ENCODE measurements at regions not wholly inside any gene's neighbourhood (a gene's known extent, or its start where the extent isn't known, plus 50 kb on each side); places are given as distances from the start of the nearest gene placed in this dataset.
"Not testable (repeated sequence)": the region's sequence is repeated elsewhere in the genome, so short reads cannot be mapped to it uniquely, and the experiment has no call there.

- not testable (repeated sequence) for DNase-seq (ENCODE audit: low read depth)
Measured at GRCh38 chr5:125092138-125092537, 345.7 kb upstream of the ZNF608 start.

DNA sequence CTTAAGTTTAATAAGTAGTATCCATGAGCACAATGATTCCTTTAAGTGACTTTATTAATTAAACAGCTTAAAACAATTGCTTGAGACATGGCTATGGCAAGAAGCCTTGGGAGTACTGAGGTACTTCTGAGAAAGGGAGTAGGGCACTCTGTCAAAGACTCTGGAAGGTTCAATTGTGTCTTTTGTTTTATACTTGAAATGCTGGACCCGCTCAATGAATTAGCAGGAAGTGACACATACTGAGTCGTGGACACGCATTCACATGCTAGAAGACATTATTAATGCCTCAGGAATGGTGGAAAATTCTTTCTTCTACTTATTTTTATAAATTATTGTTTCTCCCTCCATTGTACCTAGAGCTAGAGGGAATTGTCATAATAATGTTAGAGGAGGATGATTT is 347.3 kb upstream of the ZNF608 start:
- peak; percentile 50 for DNase-seq (ENCODE audit: low read depth)

GRCh38 chr5:125100342-125100741 is 353.9 kb upstream of the ZNF608 start:
- no peak for DNase-seq (ENCODE audit: low read depth)

DNA sequence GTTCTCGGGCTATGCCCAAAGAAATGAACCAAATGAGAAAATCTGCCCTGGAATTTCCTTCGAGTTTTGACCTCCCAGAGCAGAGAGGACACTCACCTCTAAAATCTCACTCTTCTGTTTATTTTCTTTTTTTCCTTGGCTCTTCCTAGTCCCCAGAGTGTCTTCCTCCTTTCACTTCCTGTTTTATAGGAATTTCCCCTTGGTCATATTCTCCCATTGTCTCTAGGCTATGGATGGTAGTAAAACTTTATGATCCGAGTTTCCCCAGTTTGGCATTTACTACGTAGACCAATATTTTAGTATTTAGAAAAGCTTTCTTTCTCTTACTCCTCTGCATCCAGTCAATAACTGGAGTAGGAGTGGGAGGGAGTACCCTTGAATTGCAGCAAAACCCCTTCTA is 354.5 kb upstream of the ZNF608 start:
- DNase-seq (ENCODE audit: low read depth): no peak

GRCh38 chr5:125103459-125103858 is 357.0 kb upstream of the ZNF608 start:
- no peak for DNase-seq (ENCODE audit: low read depth)

DNA sequence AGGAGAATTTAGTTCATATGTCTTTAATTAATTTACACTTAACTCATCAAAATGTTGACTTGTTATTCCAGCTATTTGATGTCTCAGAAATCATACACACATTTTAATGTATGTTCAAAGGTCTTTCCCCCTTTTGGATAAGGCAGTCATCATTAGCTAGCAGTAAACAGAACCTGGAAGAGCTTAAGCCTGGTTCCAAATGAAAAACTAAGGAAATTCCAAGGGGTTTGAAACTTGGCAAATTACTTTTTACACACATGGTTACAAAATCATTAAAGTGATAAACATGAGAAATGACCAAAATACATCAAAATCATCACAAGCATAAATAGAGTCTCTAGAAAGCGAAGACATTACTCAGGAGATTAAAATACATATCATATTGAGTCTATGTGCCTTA is 359.8 kb upstream of the ZNF608 start:
- DNase-seq (ENCODE audit: low read depth): no peak

GRCh38 chr5:125106881-125107280 is 360.4 kb upstream of the ZNF608 start:
- DNase-seq (ENCODE audit: low read depth): no peak

DNA sequence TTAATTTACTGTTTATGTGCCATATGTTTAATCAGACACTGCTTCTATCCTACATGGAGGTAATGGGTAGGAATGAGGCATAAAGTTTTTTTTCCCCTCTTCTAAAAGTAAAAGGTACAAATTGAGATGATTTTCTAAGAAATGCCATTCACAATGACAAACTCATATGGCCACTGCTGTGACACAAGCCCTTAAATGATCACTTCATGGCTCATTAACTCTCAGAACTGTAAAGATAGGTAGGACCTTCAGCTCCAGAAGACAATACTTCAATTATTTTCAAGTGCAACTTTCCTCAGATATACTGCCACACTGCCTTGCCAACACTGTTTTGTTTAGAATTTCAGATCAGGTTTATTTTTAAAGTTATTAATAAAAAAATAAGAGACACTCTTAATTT is 362.9 kb upstream of the ZNF608 start:
- no peak for DNase-seq (ENCODE audit: low read depth)

- DNase-seq (ENCODE audit: low read depth): no peak
Measured at GRCh38 chr5:125109816-125110215, 363.4 kb upstream of the ZNF608 start.

GRCh38 chr5:125112196-125112595 is 365.8 kb upstream of the ZNF608 start:
- DNase-seq (ENCODE audit: low read depth): no peak

DNA sequence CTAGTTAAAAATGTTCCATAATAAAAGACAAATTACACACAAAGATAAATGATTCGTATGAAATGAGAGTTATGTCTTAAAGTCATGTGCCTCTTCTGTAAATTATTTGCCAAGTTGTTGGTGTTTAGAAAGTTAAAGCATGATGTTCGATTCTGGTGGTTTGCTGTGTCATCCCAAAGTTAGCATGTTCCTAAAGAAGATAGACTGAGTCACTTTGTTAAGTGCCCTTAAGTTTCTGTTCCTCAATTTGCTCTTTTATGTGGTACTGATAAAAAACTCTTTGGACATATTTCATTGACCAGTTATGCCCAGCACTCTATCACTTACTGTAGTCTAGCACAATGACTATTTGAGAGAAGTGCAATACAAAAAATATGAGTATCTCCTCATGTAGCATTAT is 366.9 kb upstream of the ZNF608 start:
- no peak for DNase-seq (ENCODE audit: low read depth)

DNA sequence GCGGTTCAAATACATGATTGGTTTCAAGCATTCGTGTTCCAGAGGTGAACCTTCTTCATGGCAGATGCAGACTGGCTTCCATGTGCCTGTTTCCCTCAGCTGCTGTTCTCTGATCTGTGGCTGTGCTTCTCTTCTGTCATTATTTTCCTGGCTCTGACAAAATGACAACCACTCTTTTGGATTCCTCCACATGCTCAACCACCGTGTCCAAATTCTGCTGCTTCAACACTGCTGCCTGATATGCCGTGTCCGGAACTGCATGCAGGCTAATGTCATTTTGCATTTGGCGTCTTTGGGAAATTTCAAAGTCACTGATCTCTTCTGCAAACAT is 368.7 kb upstream of the ZNF608 start:
- no peak for DNase-seq (ENCODE audit: low read depth)

GRCh38 chr5:125117566-125117965 is 371.1 kb upstream of the ZNF608 start:
- peak; percentile 85 for DNase-seq (ENCODE audit: low read depth)

- no peak for DNase-seq (ENCODE audit: low read depth)
Measured at GRCh38 chr5:125120012-125120411, 373.6 kb upstream of the ZNF608 start.

- DNase-seq (ENCODE audit: low read depth): no peak
Measured at GRCh38 chr5:125125031-125125823, 378.8 kb upstream of the ZNF608 start.

DNA sequence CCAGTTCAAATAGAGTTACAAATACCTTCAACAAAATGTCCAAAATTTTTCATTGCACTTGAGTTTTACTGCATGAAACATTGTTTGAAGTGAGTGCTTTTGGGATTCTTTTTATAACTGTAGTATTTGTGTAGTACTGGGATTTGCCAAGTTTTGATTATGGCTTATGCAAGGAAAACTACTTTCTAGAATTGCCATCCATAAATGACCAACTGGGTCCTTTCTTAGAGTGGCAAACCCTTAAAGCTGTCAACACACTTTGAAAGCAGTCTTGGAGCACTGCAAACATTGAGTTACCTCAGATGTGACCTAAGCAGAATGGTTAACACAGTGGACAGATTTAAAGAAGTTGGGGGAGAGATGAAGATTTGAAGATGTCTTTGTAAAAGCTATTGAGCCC is 379.6 kb upstream of the ZNF608 start:
- DNase-seq (ENCODE audit: low read depth): no peak

DNA sequence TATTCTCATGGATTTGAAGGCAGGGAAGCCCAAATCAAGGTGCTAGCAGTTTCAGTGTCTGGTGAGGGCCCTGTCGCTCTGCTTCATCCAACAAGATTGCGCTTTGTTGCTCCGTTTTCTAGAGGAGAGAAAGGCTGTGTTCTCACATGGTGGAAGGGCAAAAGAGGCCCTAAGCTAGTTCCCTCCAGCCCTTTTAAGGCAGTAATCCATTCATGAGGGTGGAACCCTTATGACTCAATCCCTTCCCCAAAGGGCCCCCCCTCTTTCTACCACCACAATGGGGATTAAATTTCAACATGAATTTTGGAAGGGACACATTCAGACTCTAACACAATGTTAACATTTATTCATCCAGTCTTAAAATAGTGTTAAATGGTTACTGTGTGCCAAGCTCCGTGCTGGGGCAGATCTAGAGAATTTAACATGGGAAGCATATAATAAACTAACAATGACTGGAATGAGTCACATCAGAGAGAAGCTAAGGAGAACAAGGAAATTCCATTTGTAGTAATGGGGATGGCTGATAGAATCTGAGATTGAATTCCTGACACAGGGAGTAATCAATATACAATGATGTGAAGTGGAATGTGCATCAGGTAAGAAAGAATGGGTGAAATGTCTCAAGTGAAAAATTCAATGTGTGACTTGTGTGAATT is 382.8 kb upstream of the ZNF608 start:
- no peak for DNase-seq (ENCODE audit: low read depth)

DNA sequence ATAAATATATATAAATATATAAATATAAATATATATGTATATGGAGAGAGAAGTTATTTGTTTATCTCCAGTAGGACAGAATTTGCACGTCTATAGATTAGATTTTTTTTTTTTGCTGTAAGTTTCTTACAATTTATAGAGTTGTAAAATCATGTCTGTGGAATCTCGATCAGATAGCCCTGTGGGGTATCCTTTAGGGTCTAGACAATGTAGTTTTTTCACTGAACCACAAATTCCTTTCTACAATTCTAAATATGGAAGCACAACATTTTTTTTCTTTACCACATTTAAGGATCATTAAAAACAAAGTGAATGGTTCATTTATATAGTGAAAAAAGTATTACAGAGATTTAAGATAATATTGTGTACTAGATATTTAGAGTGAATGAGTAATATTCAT is 384.2 kb upstream of the ZNF608 start:
- no peak for DNase-seq (ENCODE audit: low read depth)

DNA sequence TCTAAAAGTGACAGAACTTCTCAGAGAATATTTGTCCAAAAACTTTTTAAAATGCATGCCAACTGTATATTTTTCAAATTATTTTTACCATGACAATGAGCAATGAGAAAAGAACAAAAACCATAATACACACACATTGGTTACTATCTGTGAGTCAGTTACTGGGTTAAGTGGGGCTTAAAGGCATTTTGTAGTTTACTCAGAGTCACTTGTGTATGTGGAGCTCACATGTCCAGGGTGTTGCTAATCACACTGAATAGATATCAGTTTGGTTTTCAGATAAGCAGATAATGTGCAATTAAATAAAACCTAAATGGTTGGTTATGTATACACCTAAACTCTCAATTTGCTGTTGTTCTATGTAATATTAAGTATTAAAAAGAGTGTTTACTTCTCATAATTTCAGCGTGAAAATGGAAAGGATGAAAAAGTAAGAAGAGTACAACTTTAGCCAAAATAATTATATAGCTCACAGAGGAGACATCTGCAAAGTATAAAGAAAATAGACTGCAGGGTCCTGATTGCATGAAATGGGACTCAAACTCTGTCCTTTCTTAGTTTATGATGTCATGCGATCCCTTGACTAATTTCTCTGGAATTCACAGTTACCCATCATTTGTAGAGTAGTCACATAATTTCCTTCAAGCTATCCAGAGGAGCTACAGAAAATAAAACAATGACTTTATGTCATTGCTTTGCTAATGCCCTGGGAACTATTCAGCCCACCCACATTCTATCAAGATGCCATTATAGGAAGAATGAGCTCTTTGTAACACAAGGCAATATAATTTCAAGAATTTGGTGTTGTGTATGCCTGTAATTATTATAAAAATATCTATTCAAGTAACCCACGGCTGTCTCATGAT is 388.0 kb upstream of the ZNF608 start:
- peak; percentile 63 for DNase-seq (ENCODE audit: low read depth)

- DNase-seq (ENCODE audit: low read depth): no peak
Measured at GRCh38 chr5:125137535-125137934, 391.1 kb upstream of the ZNF608 start.

DNA sequence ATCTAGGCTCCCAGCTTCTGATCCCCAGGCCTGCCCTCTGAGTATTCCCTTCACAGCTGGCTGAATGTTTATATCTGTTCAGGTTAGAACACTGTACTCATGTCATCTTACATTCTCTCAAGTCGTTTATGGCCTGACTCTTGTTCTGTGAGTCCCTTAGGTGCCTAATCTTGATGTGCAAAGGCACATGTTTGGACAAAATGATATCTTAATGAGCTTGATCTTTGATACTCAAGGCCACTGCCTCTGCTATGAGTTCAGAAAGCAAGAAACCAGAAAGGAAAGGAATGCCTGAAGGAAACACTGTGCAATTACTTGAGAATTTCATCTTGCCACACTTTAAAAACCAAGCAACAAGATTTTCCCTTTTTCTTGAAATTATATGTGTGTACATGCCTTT is 391.8 kb upstream of the ZNF608 start:
- no peak for DNase-seq (ENCODE audit: low read depth)

GRCh38 chr5:125139590-125139989 is 393.2 kb upstream of the ZNF608 start:
- no peak for DNase-seq (ENCODE audit: low read depth)

DNA sequence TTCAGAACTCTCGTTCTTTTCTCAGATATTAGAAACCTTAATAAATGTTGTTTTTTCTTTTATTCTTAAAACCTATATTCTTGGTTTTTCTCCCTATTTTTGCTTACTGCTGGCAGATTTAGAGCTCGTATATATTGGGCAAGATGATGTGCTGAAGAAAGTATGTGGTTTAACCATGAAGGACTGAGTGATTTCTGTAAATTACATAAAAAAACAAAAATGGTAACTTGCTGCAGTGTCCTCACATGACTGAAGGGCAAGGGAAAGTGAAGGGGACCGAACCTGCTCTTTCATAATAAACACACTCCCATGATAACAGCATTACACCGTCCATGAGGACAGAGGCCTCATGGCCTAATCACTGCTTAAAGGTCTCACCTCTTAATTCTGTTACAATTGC is 393.8 kb upstream of the ZNF608 start:
- no peak for DNase-seq (ENCODE audit: low read depth)
